K562 (cell line): ENCODE measurements at regions not wholly inside any gene's neighbourhood (a gene's known extent, or its start where the extent isn't known, plus 50 kb on each side); places are given as distances from the start of the nearest gene placed in this dataset.

Experiments used
- EZH2 ChIP-seq: IDR thresholded peaks from 2 replicates; pipeline ENCODE4 v1.6.1; 2012; ENCODE audit warnings: low read depth, mild to moderate bottlenecking, inconsistent platforms, low read length, borderline replicate concordance
- MTA1 ChIP-seq: fragments of 450-650 bp; IDR thresholded peaks from 2 replicates; pipeline ENCODE4 v1.6.1; 2017; ENCODE audit warnings: borderline replicate concordance
- NR2F6 ChIP-seq: fragments of 450-650 bp; formaldehyde crosslinking; IDR thresholded peaks from 2 replicates; pipeline ENCODE4 v1.4.0; 2020; ENCODE audit warnings: mild to moderate bottlenecking
- PHB ChIP-seq: fragments of 250-450 bp; sonication (Bioruptor Pico); IDR thresholded peaks from 2 replicates; pipeline ENCODE4 v1.5.0; 2021
- PURB ChIP-seq: sonication (generic); formaldehyde crosslinking; IDR thresholded peaks from 2 replicates; pipeline ENCODE4 v1.9.0; 2021; ENCODE audit warnings: low read depth, mild to moderate bottlenecking, missing genetic modification reagents
- ZBTB1 ChIP-seq: sonication (generic); formaldehyde crosslinking; IDR thresholded peaks from 2 replicates; pipeline ENCODE4 v1.8.1; 2023; ENCODE audit warnings: missing genetic modification reagents, low read depth, mild to moderate bottlenecking, borderline replicate concordance
- TF ChIP-seq, protein P1 (sequence below): fragments of 450-650 bp; formaldehyde crosslinking; IDR thresholded peaks from 2 replicates; pipeline ENCODE4 v1.4.0; 2022; ENCODE audit warnings: missing genetic modification characterization
- TF ChIP-seq, protein P2 (sequence below): fragments of 450-650 bp; conservative IDR thresholded peaks from 2 replicates; pipeline ENCODE4 v1.6.1; 2016; ENCODE audit warnings: missing genetic modification characterization, low read depth, mild to moderate bottlenecking, missing compliant biosample characterization, moderate library complexity
- TF ChIP-seq, protein P3 (sequence below): fragments of 450-650 bp; IDR thresholded peaks from 2 replicates; pipeline ENCODE4 v1.6.1; 2016; ENCODE audit warnings: low read depth
- TF ChIP-seq, protein P4 (sequence below): fragments of 250-450 bp; sonication (Bioruptor Pico); IDR thresholded peaks from 2 replicates; pipeline ENCODE4 v1.4.0; 2020; ENCODE audit warnings: mild to moderate bottlenecking, moderate library complexity

DNA sequence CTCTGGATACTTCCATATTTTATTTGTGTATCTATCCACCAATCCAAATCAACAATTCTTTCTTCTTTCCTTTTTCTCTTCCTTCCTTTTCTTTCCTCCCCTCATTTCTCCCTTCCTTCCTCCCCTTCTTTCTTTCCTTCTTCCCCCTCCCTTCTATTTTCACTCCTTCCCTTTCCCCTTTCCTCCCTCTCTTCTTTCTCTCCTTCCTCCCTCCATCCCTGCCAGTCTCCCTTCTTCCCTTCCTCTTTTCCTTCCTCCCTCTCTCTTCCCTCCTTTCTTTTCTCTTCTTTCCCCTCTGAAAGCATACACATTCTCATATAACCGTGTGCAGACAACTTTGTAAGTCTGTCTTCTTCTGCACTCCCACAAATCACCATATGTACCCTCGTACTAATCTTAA lies 382.3 kb upstream of the MAF start (continued):
- TF ChIP-seq, protein P1, sequence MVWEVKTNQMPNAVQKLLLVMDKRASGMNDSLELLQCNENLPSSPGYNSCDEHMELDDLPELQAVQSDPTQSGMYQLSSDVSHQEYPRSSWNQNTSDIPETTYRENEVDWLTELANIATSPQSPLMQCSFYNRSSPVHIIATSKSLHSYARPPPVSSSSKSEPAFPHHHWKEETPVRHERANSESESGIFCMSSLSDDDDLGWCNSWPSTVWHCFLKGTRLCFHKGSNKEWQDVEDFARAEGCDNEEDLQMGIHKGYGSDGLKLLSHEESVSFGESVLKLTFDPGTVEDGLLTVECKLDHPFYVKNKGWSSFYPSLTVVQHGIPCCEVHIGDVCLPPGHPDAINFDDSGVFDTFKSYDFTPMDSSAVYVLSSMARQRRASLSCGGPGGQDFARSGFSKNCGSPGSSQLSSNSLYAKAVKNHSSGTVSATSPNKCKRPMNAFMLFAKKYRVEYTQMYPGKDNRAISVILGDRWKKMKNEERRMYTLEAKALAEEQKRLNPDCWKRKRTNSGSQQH (CRISPR knock-in tag): 0 out of 2 replicates have a peak, but pooled peaks have one; percentile 29
- TF ChIP-seq NR2F6 (no peak), MTA1 (0 out of 2 replicates have a peak, but pooled peaks have one; percentile 35), ZBTB1 (CRISPR knock-in tag) (no peak), PURB (CRISPR knock-in tag) (no peak), PHB (CRISPR knock-in tag) (no peak), EZH2 (no peak)
- TF ChIP-seq, protein P2, sequence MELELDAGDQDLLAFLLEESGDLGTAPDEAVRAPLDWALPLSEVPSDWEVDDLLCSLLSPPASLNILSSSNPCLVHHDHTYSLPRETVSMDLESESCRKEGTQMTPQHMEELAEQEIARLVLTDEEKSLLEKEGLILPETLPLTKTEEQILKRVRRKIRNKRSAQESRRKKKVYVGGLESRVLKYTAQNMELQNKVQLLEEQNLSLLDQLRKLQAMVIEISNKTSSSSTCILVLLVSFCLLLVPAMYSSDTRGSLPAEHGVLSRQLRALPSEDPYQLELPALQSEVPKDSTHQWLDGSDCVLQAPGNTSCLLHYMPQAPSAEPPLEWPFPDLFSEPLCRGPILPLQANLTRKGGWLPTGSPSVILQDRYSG (tag): no peak
- TF ChIP-seq, protein P3, sequence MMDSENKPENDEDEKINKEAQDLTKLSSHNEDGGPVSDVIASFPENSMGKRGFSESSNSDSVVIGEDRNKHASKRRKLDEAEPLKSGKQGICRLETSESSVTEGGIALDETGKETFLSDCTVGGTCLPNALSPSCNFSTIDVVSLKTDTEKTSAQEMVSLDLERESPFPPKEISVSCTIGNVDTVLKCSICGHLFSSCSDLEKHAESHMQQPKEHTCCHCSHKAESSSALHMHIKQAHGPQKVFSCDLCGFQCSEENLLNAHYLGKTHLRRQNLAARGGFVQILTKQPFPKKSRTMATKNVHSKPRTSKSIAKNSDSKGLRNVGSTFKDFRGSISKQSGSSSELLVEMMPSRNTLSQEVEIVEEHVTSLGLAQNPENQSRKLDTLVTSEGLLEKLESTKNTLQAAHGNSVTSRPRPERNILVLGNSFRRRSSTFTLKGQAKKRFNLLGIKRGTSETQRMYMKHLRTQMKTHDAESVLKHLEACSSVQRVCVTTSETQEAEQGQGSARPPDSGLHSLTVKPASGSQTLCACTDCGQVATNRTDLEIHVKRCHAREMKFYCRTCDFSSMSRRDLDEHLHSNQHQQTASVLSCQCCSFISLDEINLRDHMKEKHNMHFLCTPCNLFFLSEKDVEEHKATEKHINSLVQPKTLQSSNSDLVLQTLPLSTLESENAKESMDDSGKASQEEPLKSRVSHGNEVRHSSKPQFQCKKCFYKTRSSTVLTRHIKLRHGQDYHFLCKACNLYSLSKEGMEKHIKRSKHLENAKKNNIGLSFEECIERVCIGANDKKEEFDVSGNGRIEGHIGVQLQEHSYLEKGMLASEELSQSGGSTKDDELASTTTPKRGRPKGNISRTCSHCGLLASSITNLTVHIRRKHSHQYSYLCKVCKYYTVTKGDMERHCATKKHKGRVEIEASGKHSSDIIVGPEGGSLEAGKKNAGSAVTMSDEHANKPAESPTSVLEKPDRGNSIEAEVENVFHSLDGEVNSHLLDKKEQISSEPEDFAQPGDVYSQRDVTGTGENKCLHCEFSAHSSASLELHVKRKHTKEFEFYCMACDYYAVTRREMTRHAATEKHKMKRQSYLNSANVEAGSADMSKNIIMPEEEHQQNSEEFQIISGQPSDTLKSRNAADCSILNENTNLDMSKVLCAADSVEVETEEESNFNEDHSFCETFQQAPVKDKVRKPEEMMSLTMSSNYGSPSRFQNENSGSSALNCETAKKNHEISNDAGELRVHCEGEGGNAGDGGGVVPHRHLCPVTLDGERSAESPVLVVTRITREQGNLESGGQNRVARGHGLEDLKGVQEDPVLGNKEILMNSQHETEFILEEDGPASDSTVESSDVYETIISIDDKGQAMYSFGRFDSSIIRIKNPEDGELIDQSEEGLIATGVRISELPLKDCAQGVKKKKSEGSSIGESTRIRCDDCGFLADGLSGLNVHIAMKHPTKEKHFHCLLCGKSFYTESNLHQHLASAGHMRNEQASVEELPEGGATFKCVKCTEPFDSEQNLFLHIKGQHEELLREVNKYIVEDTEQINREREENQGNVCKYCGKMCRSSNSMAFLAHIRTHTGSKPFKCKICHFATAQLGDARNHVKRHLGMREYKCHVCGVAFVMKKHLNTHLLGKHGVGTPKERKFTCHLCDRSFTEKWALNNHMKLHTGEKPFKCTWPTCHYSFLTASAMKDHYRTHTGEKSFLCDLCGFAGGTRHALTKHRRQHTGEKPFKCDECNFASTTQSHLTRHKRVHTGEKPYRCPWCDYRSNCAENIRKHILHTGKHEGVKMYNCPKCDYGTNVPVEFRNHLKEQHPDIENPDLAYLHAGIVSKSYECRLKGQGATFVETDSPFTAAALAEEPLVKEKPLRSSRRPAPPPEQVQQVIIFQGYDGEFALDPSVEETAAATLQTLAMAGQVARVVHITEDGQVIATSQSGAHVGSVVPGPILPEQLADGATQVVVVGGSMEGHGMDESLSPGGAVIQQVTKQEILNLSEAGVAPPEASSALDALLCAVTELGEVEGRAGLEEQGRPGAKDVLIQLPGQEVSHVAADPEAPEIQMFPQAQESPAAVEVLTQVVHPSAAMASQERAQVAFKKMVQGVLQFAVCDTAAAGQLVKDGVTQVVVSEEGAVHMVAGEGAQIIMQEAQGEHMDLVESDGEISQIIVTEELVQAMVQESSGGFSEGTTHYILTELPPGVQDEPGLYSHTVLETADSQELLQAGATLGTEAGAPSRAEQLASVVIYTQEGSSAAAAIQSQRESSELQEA: no peak
- TF ChIP-seq, protein P4, sequence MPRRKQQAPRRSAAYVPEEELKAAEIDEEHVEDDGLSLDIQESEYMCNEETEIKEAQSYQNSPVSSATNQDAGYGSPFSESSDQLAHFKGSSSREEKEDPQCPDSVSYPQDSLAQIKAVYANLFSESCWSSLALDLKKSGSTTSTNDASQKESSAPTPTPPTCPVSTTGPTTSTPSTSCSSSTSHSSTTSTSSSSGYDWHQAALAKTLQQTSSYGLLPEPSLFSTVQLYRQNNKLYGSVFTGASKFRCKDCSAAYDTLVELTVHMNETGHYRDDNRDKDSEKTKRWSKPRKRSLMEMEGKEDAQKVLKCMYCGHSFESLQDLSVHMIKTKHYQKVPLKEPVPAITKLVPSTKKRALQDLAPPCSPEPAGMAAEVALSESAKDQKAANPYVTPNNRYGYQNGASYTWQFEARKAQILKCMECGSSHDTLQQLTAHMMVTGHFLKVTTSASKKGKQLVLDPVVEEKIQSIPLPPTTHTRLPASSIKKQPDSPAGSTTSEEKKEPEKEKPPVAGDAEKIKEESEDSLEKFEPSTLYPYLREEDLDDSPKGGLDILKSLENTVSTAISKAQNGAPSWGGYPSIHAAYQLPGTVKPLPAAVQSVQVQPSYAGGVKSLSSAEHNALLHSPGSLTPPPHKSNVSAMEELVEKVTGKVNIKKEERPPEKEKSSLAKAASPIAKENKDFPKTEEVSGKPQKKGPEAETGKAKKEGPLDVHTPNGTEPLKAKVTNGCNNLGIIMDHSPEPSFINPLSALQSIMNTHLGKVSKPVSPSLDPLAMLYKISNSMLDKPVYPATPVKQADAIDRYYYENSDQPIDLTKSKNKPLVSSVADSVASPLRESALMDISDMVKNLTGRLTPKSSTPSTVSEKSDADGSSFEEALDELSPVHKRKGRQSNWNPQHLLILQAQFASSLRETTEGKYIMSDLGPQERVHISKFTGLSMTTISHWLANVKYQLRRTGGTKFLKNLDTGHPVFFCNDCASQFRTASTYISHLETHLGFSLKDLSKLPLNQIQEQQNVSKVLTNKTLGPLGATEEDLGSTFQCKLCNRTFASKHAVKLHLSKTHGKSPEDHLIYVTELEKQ (CRISPR knock-in tag): no peak
